Frontal cortex (tissue), 3 donors: ENCODE measurements at regions not wholly inside any gene's neighbourhood (a gene's known extent, or its start where the extent isn't known, plus 50 kb on each side); places are given as distances from the start of the nearest gene placed in this dataset.

ENCODE experiments used
- DNase-seq, 2 donors: peaks; one replicate each; pipeline ENCODE4 v3.0.0; 2012; ENCODE audit warnings: low spot score in 2 of 2
- FAIRE-seq: peaks from 2 replicates; lab custom pipeline; 2012; peaks lifted over from hg19 to GRCh38; lab: Jason Lieb, UNC
- donor health status: control.
- donor health status: control.
- donor health status: control.

DNA sequence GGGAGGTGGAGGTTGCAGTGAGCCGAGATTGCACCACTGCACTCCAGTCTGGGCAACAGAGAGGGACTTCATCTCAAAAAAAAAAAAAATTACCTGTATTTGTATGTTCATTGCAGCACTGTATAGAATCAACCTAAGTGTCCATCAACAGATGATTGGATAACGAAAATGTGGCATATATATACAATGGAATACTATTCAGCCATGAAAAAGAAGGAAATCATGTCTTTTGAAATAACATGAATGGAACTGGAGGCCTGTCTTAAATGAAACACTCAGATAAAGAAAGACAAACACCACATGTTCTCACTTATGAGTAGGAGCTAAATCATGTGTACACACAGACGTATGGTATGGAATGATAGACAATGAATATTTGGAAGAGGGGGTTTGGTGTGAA, 59.4 kb upstream of the MEF2A start:
- DNase-seq (no peak), FAIRE-seq (no peak)

DNA sequence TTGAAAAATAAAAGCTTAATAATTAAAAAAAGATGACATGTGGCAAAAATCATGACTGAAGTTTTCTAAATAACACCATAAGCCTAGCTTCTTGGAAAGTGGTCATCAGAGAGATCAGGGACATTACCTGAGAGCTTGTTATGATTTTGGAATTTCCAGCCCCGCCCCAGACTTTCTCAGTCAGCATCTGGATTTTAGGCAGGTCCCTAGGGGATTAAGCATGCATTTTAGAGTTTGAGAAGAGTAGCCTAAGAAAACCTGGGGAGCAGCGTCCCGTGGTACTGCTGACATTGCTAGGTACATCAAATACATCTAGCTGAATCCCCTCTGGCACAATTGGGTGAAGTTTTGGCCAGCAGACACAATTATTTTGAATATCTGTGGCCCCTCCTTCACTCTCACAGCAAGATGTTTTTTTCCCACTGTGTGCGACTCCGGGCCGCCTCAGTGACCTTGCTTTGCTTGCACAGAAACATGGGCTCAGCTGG, 58.7 kb upstream of the MEF2A start:
- DNase-seq (no peak), FAIRE-seq (no peak)

DNA sequence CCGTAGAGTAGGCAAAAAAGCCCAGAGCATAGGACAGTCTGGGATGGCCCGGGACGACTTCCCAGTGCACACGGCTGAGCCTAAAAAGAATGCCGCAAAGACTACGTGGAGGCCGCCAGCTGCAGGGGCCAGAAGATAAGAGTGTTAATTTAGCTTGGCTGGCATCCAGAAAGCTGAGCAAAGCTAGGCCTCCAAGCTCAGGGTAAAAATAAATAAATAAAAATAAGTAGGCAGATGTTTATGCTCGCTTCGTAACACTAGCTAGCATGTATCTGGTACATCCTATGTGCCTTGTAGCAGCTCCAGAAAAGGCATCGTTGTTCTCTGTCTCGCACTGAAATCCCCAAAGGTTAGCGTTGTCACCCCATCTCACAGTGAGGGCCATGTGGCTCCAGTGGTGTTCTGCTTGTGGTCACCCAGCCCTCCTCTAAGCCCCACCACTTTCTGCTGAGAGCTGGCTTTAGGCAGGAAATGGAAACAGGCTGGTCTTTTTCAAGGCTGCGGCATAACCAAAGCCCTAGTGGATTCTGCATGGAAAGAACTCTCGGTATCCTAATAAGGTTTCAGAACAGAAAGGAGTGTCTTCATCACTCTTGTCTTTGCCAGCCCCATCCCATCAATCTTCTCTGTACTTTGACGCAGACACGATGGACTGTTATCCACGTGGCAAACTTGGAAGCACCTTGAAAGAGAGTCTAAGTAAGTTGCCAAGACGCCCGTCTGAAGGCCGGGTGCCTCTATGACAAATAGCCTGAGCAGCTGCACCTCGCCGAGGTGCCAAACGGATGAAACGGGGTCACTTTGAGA, 58.1 kb upstream of the MEF2A start:
- no peak for FAIRE-seq
- no peak for DNase-seq

DNA sequence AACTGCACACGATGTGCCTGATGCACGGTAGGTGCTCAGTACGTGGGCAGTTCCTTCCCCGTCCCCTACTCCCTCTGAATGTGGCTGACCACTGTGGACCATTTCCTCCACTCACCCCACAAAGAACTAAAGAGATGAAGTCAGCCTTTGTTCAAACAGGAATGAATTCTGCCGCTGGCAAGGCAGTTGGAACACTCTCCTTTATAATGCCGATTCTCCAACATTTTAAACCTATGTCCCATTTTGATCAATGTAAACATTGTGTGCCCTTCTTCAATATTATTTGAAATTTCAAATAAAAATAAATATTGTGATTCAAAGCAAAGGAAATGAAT, 57.5 kb upstream of the MEF2A start:
- DNase-seq (no peak), FAIRE-seq (no peak)

DNA sequence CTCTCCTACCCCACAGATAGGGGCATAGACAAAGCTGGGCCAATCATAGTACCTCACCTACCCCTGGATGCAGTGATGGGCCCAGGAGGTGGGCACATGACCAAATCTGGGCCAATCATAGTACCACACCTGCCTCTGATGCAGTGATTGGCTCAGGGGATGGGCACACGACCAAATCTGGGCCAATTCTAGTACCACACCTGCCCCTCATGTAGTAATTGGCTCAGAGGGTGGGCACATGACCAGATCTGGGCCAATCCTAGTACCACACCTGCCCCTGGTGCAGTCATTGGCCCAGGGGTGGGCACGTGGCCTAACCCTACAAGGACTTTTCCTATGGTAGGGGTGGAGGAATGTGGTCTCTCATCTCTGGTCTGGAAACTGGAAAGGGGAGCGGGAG, 56.9 kb upstream of the MEF2A start:
- no peak for DNase-seq
- FAIRE-seq, result no peak

DNA sequence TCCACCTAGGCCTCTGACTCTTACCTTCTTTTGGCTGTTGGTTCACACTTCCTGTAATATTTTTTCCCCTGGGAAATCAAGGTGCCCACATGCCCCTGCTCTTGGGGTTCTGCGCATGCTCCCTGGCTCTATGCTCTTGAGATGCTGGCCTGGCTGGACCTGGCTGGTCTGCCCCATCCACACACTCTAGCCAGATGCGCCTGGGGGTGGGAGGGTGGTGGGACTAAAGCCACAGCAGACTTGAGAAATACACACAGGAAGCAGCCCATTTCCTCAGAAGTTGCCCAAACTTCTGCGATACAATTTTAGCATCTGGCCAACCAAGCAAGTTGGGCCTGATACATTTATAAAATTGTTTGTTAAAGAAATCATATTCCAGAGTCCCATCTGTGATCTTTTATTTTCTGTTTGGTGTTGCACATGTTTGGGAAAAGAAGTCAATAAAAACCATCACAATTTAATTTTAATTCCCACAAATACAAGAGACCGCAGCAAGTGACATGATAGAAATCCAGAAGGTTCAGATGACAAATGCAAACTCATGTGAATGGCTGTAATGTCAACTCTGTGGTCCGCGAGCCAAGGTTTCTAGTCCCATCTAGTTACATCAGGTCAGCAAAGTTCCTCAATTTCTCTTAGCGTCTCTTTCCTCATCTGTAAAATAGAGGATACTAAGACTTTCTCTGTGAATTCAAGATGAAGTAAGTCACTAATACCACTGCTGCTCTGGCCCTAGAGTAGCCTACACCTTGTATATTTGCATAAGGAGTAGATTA, 55.9 kb upstream of the MEF2A start:
- no peak for DNase-seq
- no peak for FAIRE-seq

DNA sequence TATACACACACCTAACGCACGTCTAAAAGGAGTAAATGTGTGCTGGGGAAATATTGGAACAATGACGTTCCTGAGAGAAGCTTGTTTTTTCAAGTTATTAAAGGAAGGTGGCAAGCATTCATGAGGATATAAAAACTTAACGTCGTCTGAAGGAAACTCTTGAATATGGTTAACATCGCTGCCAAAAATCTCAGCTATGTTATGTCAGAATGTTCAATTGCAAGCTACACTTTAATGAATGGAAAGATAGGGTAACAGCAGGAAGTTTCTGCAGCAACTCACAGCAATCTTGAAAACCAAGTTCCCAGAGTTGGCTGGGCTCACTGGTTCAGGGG, 54.3 kb upstream of the MEF2A start:
- no peak for FAIRE-seq
- DNase-seq, result no peak

DNA sequence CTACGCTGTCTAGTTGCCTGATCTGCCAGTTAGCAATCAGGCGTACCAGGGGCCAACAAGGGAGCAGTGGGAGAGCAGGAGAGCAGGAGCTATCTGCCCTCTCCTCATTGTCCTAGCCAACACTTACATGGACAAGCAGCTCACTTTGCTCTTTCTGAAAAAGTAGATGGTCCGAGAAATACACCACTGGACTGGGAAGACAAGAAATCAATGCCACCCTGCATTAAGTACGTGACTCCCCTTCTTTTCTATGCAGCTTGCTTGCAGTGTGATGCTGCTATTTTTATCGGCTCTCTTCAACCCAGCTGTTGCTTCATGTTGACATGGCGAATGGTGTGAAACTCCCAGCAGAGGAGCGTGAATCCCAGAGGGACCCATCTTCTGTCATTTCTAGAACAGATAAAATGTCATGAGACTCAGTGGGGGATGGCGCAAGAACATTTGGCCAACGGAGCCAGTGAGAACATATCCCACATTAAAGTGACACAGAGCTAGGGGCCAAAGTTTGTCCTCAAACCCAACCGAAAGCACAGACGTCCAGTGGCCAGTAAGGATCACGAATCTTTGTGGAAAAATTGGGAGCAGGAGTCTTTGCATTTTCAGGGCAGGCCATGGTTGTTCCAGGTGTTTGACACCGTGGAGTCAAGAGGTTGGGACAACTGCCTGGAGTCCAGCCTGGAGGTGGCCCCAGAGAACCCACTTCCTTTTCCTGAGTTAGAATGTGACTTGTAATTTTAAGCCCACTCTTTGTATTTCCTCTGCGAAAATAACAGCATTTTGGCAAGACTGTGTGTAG, 53.7 kb upstream of the MEF2A start:
- DNase-seq (no peak), FAIRE-seq (no peak)

DNA sequence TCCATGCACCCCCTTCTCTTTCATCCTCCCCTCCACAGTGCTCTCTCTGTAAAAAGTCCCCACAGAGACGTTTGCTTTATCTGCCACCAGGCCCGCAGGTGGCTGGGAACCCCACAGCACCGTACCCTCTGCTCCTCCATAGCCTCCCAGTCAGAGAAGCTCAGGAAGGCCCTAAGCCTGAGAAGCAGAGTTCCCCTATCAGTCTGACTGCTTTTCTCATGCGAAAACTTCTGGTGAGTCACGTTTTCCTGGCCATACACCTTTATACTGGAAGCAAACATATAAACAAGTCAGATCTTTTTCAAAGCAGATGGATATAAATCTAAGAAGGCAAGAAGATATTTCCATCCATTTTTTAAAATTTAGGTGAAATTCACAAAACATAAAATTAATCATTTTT, 51.5 kb upstream of the MEF2A start:
- DNase-seq, result no peak
- no peak for FAIRE-seq
